ENCODE measurements at regions not wholly inside any gene's neighbourhood (a gene's known extent, or its start where the extent isn't known, plus 50 kb on each side); places are given as distances from the start of the nearest gene placed in this dataset.

DNA sequence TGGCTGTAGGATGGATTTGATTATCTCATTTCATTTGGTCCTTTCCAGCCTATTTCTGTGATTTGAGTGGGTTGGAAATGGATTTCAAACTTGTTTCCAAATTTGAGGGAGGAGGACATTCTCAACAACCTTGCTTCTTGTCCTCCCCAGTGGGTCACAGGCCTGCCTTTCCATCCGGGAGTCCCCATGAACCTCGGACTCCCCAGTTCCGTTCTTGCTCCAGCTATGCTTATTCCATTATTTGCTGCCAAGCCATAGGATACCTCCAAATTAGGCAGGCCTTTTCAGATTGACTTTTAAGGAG, 97.8 kb downstream of the DUSP10 start:
- intact Hi-C loops (cut with DNase I): no loop called here
- FAIRE-seq (no peak), DNase-seq (no peak)

DNA sequence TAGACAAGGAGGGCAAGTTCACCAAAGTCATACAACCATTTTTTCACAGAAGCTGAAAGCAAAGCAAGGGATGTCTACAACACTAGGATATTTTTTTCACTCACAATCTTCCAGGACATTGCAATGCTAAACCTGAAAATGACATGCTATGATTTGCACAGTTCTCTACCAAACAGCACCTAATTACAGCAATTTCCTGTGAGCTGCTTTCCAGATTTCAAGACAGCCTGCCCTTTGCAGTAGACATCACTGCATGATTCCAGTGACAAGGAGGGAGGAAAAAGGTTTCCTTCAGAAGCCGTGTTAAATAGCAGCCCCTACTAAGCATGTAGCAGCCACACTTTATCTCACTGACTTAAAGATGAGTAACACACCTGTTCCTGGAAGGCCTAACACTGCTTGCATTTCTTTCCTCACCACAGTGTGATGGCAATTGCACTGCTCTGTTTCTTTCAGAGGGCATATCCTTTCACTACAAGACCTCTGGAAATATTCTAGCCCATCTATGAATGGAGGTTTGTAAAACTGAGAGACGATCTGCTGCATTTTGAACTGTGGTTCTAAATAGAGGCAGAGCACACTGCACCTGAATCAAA, 97.1 kb downstream of the DUSP10 start:
- H3K9ac ChIP-seq (ENCODE audit: low read length in 3 of 3): no peak overlapping the region
- no peak overlapping the region for H3K27ac ChIP-seq (ENCODE audit: low read depth in 2 of 2, low read length in 2 of 2)
- TF ChIP-seq, protein P1, sequence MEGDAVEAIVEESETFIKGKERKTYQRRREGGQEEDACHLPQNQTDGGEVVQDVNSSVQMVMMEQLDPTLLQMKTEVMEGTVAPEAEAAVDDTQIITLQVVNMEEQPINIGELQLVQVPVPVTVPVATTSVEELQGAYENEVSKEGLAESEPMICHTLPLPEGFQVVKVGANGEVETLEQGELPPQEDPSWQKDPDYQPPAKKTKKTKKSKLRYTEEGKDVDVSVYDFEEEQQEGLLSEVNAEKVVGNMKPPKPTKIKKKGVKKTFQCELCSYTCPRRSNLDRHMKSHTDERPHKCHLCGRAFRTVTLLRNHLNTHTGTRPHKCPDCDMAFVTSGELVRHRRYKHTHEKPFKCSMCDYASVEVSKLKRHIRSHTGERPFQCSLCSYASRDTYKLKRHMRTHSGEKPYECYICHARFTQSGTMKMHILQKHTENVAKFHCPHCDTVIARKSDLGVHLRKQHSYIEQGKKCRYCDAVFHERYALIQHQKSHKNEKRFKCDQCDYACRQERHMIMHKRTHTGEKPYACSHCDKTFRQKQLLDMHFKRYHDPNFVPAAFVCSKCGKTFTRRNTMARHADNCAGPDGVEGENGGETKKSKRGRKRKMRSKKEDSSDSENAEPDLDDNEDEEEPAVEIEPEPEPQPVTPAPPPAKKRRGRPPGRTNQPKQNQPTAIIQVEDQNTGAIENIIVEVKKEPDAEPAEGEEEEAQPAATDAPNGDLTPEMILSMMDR (IDR thresholded peaks at IDR 0.05; ENCODE audit: borderline replicate concordance, extremely low read depth, insufficient read depth): no peak
- H3K9me3 ChIP-seq (ENCODE audit: control insufficient read depth in 2 of 3, insufficient read depth in 1 of 3, low read length in 3 of 3): no peaks in the 10 kb centered on the region
- no peaks in the 10 kb centered on the region for H3K27me3 ChIP-seq (ENCODE audit: control insufficient read depth, insufficient read depth, low read length)
- H3K4me3 ChIP-seq (ENCODE audit: low read length in 3 of 3): no peak overlapping the region
- no peaks in the 10 kb centered on the region for H3K4me1 ChIP-seq (ENCODE audit: control insufficient read depth in 2 of 3, insufficient read depth in 2 of 3, low read depth in 1 of 3, low read length in 3 of 3)
- no peak for DNase-seq
- no peaks in the 10 kb centered on the region for H3K36me3 ChIP-seq (ENCODE audit: control insufficient read depth in 2 of 3, insufficient read depth in 3 of 3, low read length in 3 of 3)
- FAIRE-seq: no peak
- intact Hi-C loops (cut with DNase I): no loop called here

More for the DNA sequence above, 97.8 kb downstream of the DUSP10 start:
- TF ChIP-seq, protein P1 (IDR thresholded peaks at IDR 0.05; ENCODE audit: borderline replicate concordance, extremely low read depth, insufficient read depth): no peak
- Histone ChIP-seq H3K27me3 (ENCODE audit: control insufficient read depth, insufficient read depth, low read length) (no peaks in the 10 kb centered on the region), H3K27ac (ENCODE audit: low read depth in 2 of 2, low read length in 2 of 2) (no peak overlapping the region), H3K4me3 (ENCODE audit: low read length in 3 of 3) (no peak overlapping the region), H3K9ac (ENCODE audit: low read length in 3 of 3) (no peak overlapping the region), H3K9me3 (ENCODE audit: control insufficient read depth in 2 of 3, insufficient read depth in 1 of 3, low read length in 3 of 3) (no peaks in the 10 kb centered on the region), H3K4me1 (ENCODE audit: control insufficient read depth in 2 of 3, insufficient read depth in 2 of 3, low read depth in 1 of 3, low read length in 3 of 3) (no peaks in the 10 kb centered on the region), H3K36me3 (ENCODE audit: control insufficient read depth in 2 of 3, insufficient read depth in 3 of 3, low read length in 3 of 3) (no peaks in the 10 kb centered on the region)

DNA sequence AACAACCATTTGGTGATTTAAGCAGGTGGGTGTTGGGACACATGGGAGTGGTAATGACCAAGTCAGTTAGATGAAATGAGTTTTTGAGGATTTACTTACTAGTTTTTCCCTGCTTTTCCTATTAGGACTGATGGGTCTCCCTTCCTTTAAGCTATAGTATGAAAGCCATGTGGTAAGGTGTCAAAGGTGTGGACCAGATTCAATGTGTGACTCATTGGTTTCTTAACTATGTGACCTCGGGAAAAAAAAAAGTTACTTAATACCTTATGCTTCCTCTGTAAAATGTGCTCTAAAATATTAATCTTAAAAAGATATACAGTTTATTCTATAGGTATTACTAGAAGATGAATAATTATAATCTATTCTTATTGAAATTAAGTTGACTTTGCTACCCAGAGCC, 93.7 kb downstream of the DUSP10 start:
- H3K4me3 ChIP-seq (ENCODE audit: low read length in 3 of 3): no peak overlapping the region
- DNase-seq (no peak), FAIRE-seq (no peak)
- TF ChIP-seq, protein P1 (IDR thresholded peaks at IDR 0.05; ENCODE audit: borderline replicate concordance, extremely low read depth, insufficient read depth): no peak
- no peak overlapping the region for H3K9ac ChIP-seq (ENCODE audit: low read length in 3 of 3)
- no peaks in the 10 kb centered on the region for H3K27me3 ChIP-seq (ENCODE audit: control insufficient read depth, insufficient read depth, low read length)
- H3K36me3 ChIP-seq (ENCODE audit: control insufficient read depth in 2 of 3, insufficient read depth in 3 of 3, low read length in 3 of 3): no peaks in the 10 kb centered on the region
- no peak overlapping the region for H3K27ac ChIP-seq (ENCODE audit: low read depth in 2 of 2, low read length in 2 of 2)
- no peaks in the 10 kb centered on the region for H3K9me3 ChIP-seq (ENCODE audit: control insufficient read depth in 2 of 3, insufficient read depth in 1 of 3, low read length in 3 of 3)
- H3K4me1 ChIP-seq (ENCODE audit: control insufficient read depth in 2 of 3, insufficient read depth in 2 of 3, low read depth in 1 of 3, low read length in 3 of 3): no peaks in the 10 kb centered on the region
- intact Hi-C loops (cut with DNase I): no loop called here
